Brain microvascular endothelial cell (primary cell): ENCODE measurements at regions not wholly inside any gene's neighbourhood (a gene's known extent, or its start where the extent isn't known, plus 50 kb on each side); places are given as distances from the start of the nearest gene placed in this dataset.

ENCODE experiments used
- DNase-seq: peaks from one replicate; pipeline ENCODE4 v3.0.0-alpha.2; 2020
- H3K27ac ChIP-seq: fragments of 250-450 bp; sonication (Bioruptor Pico); 2 replicates; pipeline ENCODE4 v1.5.1; 2020; ENCODE audit warnings: mild to moderate bottlenecking, moderate library complexity
- H3K27me3 ChIP-seq: fragments of 250-450 bp; sonication (Bioruptor Pico); replicated peaks from 2 replicates; pipeline ENCODE4 v1.5.1; 2020; ENCODE audit warnings: mild to moderate bottlenecking
- H3K36me3 ChIP-seq: fragments of 250-450 bp; sonication (Bioruptor Pico); replicated peaks from 2 replicates; pipeline ENCODE4 v1.5.1; 2020; ENCODE audit warnings: mild to moderate bottlenecking
- H3K4me3 ChIP-seq: 2 replicates; pipeline ENCODE4 v1.5.1; 2011; ENCODE audit warnings: low read depth, mild to moderate bottlenecking, control low read depth, low read length, moderate library complexity
- in situ Hi-C: cut with HindIII; loops from 2 replicates; pipeline ENCODE4 v1.10.0; 2017; ENCODE audit warnings: low sequenced_read_pairs, low pct_ligation_motif_present
- TF ChIP-seq, protein P1 (sequence below): IDR thresholded peaks from 2 replicates; pipeline ENCODE4 v1.5.1; 2011; ENCODE audit warnings: low read depth, mild to moderate bottlenecking, moderate library complexity, low read length, control low read depth, inconsistent platforms; ENCODE audit errors: missing control alignments

DNA sequence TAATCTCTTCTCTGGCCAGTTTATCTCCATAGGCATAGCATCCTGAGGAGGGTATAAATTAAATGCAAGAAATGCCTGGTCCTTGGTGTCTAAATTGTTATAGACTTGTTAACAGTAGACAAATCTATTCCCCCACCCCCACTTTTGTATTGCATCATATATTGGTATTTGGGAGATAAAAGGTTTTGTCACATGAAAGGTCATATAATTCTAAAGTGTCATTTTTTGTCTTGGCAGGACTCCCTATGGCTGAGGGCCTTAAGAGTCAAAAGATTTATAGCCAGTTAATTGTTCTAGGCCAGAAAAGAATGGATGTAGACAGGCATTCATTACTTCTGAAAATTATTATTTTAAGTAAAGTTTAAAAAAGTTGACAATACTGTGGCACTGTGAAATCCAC is 90.3 kb upstream of the MOCS2 start:
- in situ Hi-C loops = no loop called here
- H3K4me3 ChIP-seq = no peak overlapping the region
- no peak overlapping the region for H3K27ac ChIP-seq
- TF ChIP-seq, protein P1, sequence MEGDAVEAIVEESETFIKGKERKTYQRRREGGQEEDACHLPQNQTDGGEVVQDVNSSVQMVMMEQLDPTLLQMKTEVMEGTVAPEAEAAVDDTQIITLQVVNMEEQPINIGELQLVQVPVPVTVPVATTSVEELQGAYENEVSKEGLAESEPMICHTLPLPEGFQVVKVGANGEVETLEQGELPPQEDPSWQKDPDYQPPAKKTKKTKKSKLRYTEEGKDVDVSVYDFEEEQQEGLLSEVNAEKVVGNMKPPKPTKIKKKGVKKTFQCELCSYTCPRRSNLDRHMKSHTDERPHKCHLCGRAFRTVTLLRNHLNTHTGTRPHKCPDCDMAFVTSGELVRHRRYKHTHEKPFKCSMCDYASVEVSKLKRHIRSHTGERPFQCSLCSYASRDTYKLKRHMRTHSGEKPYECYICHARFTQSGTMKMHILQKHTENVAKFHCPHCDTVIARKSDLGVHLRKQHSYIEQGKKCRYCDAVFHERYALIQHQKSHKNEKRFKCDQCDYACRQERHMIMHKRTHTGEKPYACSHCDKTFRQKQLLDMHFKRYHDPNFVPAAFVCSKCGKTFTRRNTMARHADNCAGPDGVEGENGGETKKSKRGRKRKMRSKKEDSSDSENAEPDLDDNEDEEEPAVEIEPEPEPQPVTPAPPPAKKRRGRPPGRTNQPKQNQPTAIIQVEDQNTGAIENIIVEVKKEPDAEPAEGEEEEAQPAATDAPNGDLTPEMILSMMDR = no peak
- no peaks in the 10 kb centered on the region for H3K27me3 ChIP-seq
- H3K36me3 ChIP-seq = no peaks in the 10 kb centered on the region
- DNase-seq = no peak

DNA sequence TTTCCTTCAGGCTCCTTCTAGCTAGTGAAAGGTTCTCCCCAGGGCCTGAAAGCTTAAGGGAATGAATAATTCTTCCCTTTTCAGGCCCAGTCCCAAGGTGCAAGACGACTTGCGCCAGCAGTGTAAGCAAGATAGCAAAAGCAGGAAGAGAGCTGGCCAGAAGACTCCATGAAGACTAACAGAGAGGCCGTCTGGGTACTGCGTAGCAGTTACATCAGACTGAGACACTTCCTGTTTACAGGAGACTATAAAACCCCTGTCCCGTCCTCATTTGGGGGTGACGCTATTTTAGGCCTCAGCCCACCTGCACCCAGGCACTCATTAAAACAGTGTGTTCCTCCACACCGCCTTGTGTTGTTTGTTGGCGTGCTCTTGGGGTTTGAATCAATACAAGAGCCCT is 90.7 kb upstream of the MOCS2 start:
- no peak overlapping the region for H3K27ac ChIP-seq
- H3K36me3 ChIP-seq = no peaks in the 10 kb centered on the region
- H3K4me3 ChIP-seq = no peak overlapping the region
- no peaks in the 10 kb centered on the region for H3K27me3 ChIP-seq
- in situ Hi-C loops = no loop called here
- TF ChIP-seq, protein P1 = no peak
- DNase-seq = no peak

DNA sequence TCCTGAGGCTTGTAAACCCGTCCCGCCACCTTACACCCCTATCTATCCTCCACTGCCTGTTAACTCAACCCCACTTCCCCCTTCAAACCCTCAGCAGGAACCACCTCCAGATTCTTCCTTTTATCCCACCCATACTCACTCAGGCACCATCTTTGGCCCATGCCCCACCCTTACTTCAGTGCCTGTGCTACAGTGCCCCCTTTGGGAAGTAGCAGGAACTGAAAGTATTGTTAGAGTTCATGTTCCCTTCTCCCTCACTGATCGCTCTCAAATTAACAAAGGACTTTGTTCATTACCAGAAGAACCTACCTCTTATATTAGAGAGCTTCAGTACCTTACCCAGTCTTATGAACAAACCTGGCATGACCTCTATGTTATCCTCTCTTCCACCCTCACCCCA is 92.2 kb upstream of the MOCS2 start:
- H3K36me3 ChIP-seq = no peaks in the 10 kb centered on the region
- no peak overlapping the region for H3K4me3 ChIP-seq
- no peak overlapping the region for H3K27ac ChIP-seq
- in situ Hi-C loops = no loop called here
- no peaks in the 10 kb centered on the region for H3K27me3 ChIP-seq
- TF ChIP-seq, protein P1 = peak; percentile 45
- DNase-seq = no peak

DNA sequence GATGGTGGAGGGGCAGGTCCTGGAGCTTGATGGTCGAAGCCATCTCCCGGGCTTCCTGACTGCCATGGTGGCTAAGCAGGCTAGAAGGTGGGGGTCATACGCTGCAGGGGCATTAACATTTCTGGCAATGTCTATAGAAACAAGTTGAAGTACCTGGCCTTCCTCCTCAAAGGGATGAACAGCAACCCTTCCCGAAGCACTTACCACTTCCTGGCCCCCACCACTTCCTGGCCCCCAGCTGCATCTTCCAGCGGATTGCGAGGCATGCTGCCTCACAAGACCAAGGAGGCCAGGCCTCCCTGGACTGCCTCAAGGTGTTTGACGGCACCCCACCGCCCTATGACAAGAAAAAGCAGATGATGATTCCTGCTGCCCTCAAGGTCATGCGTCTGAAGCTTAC is 97.0 kb upstream of the MOCS2 start:
- Histone ChIP-seq H3K27me3 (no peaks in the 10 kb centered on the region), H3K27ac (no peak overlapping the region), H3K4me3 (no peak overlapping the region), H3K36me3 (no peaks in the 10 kb centered on the region)
- in situ Hi-C loops = no loop called here
- TF ChIP-seq, protein P1 = no peak
- DNase-seq = no peak

DNA sequence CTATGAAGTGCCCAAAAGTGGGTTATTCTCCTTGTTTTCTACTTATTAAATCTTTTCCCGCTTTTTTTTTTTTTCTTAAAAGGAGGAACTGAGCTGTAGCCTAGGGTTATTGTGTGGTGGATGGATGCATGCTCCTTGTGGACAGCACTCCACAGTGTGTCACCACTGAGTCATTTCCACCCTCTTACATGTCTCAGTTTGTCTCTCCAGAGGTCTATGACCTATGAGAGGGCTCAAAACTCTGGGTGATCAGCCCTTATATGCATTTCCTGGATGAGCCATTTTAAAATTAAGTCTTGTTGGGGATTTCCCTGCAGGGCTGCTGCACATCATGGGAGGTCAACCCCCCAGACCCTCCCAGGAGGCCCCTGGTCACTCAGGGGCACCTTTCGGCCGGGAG is 102.2 kb upstream of the MOCS2 start:
- no peak overlapping the region for H3K27ac ChIP-seq
- peak; percentile 81 for DNase-seq
- TF ChIP-seq, protein P1 = peak; percentile 25

DNA sequence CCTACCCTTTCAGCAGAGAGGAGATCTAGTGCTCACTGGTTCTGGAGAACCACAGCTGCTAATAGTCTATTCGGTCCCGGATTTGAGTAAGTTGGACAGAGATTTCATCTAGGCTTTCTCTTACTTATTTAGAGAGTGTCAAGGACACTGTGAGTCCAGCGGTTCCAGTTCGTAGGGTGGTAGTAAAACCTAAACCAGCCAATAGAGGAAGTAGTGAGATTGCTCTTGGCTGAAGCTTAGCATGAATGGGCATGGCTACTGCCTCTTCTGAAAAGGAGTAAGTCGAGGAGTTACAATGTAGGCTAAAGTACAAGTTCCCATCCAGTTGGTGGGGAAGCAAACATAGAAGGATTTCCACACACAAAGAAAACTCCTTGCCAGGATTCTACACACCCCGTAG is 109.6 kb upstream of the MOCS2 start:
- no peaks in the 10 kb centered on the region for H3K27me3 ChIP-seq
- no peak overlapping the region for H3K4me3 ChIP-seq
- no peaks in the 10 kb centered on the region for H3K36me3 ChIP-seq
- no peak overlapping the region for H3K27ac ChIP-seq
- TF ChIP-seq, protein P1 = no peak
- in situ Hi-C loops = no loop called here
- no peak for DNase-seq

More for the DNA sequence above, 102.2 kb upstream of the MOCS2 start:
- Histone ChIP-seq H3K36me3 (no peaks in the 10 kb centered on the region), H3K27me3 (no peaks in the 10 kb centered on the region), H3K4me3 (no peak overlapping the region)
- in situ Hi-C loops = no loop called here
